ENCODE measurements at regions not wholly inside any gene's neighbourhood (a gene's known extent, or its start where the extent isn't known, plus 50 kb on each side); places are given as distances from the start of the nearest gene placed in this dataset.

DNA sequence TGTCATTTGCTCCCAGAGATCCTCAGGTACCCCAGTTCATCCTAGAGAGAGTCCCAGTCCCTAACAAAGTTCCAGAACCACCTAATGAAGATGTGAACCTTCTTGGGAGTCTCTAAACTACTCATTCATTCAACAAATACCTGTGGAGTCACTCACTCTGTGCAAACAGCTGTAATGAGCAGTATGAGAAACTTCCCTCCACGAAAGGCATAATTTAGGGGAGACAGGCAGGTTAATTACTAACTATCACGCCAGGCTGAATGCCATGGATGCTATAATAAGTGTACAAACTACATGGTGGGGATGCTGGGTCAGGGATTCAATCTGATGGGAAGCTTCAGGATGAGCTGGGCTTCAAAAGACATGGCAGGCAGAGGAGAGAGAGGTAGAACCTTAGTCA lies 70.1 kb upstream of the AFDN start:
- DNase-seq (ENCODE audit: low read depth), result no peak

DNA sequence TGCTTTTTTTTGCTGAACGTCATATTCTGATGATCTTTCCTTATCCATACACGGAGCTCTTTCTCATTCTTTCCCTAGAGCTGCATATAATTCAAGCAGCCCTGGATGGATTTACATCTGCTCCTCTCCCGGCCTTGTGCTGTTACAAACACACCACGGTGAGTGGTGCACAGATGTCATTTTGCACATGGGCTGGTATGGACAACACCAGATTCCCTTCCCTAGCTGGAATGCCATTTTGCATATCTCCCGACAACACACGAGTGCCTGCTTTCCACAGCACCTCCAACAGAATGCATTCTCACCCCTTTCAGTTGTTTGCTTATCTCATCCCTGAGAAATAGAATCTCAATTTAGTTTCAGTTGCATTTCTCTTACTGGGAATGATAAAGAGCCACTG lies 69.5 kb upstream of the AFDN start:
- no peak for DNase-seq (ENCODE audit: low read depth)

DNA sequence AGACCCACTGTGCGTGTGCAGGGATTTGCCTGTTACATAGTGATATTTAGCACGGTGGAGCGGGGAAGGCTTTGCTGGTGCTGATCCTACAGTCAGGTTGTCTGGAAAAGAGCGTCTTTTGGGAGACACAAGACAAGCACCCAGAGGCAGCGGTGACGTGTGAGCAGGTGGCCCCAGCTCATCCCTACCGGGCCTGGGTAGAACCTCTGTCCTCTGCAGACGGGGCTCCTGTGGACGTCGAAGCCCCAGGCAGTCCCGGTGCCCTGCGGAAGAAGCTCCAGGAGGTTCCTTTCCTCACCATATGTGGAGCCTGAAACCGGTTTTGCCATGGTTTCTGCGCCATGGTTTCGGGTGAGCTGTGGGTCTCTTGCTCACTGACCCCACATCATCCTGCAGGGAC lies 68.9 kb upstream of the AFDN start:
- DNase-seq (ENCODE audit: low read depth), result no peak

DNA sequence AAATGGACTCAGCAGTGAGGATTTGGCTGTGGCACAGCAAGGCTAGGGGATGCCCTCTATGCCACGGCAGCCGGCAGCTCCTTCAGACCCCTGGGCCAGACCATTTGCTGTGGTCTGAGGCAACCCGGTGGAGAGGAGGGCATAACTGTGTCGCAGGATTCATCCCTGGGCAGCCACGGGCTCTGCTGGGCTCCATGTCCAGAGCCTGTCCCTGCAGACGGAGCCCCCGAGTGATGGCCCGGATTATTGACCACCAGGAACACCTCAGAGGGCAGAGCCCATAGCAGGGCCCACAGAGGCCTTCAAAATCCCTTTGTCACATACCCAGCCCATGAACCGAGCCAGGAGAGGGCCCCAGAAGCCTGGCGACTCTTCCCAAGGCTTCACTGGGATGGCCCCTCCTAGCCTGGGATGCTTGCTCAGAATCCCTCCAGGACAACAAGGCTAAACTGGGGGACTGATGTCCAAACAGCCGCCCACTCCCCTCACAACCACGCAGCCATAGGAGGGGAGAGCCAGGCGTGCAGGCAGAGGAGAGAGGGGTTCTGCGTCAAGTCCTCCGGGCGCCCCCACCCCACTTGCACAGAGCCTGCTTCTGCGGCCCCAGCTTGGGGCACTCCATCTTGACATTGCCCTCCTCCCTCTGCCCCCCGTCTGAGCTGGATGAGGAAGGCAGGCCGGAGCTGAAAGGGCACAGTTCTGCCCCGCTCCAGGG lies 68.2 kb upstream of the AFDN start:
- DNase-seq (ENCODE audit: low read depth), result no peak

DNA sequence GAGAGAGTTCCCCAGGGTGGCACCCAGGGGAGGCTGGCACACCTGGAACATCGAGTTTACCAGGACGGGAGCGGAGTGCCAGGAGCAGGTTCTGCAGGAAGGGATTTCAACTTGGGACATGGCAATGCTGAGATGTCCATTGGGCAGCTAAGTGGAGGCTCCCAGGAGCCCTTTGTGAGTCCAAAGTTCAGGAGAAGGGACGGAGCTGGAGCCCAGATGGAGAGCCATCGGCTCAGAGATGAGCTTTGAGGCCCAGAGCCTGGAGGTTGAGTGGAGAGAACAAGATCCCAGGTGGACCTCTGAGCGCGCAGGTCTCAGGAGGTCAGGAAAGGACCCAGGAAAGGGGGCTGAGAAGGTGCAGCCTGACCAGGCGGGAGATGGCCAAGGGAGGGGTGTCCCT lies 67.5 kb upstream of the AFDN start:
- DNase-seq (ENCODE audit: low read depth), result no peak

DNA sequence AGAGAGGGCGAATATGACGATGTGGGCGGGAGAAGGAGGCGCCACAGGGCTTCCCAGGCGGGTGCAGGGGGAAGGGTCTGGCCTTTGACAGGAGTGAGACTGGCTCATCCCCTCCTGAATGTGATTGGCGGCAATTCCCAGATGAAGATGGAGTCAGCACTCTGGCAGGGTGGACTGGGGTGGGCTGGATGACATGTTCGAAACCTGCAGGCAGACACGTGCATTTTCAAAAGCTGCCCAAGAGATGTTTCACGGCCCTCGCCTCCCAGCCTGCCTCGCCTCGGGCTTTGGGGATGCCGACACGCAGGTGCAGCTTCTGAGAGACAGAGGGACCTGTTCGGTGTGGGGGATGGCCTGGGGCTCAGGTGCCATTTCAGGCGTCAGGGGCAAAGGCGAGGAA lies 66.8 kb upstream of the AFDN start:
- no peak for DNase-seq (ENCODE audit: low read depth)

DNA sequence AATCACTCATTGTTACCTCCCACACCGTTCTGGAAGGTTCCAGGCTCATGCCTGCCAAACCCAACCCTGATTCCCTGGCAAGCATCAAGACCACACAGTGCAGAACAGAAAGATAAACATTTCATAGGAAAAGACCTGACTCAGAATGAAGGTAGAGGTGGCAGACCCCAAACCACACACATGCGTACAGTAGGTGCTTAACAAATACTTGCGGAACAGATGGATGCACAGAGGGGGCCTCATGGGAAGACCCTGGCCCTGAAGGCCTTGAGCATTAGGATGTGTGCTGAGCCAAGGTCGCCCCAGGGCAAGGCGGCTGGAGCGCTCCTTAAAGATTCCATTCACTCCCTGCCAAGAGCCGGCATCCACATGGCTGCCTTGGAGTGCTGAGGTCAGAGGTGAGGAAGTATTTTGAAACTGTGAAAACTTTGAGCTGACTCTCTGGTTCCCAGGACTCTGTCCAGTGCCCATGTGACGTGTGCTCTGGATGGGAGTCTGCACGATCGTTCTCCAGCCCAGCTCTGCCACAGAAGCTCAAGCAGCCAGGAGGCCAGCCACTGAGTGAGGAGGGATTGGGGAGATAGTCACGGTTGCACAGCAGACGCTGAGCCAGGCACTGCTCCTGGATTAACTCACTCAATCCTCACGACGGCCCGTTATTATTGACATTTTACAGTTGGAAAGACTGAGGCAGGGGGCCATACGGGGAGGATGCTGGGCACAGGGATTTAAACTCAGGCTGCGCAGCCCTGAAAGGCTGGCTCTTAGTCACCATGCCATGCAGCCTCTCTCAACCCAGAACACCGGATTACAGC lies 65.5 kb upstream of the AFDN start:
- no peak for DNase-seq (ENCODE audit: low read depth)

DNA sequence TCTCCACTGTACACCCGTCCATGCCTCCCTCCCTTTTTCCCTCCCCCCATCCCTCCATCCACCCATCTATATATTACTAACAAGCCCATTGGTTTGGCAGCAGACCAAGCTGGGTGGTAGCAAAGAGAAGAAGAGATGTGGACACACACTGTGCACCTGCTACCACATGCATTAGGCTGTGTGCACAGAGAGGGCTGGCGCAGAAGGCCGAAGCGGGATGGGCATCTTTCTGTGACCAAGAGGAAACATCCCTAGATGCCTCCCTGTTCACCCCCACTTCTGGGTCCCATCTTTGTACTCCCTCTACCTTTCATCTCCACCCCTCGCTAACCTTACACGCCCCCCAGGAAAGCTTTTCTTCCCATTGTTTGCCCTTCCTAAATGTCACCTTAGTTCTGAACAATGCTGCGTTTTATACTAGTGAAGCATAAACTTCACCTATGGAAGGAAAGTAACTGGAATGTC lies 64.9 kb upstream of the AFDN start:
- DNase-seq (ENCODE audit: low read depth), result no peak

DNA sequence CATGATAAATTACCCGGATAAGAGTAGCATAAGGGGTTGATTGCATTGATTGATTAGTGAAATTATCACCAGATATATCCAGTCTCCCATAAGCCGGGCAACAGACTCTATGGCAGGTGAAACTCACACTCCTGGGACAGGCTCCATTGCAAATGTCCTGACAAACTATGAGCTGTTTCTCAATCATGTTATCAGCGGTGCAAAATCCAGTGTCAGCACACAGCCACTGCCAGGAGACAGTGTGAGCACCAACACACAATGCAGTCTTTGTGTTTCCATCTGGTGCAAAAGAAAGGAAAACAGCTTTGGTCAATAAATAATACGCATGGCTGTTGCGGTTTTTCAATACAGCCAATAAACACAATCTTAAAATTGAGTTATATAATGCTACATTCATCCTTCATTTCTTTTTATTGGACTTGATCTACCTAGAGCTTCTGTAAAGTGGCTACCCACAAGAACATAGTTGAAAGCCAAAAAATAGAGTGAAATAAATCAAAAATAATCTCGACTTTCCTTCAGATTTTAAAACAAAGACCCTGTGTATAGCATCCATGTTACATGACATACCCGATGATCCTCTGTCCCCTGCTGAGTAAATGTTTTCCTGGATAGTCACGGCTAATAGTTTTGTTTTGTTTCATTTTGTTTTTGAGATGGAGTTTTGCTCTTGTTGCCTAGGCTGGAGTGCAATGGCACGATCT lies 64.3 kb upstream of the AFDN start:
- DNase-seq (ENCODE audit: low read depth), result no peak

DNA sequence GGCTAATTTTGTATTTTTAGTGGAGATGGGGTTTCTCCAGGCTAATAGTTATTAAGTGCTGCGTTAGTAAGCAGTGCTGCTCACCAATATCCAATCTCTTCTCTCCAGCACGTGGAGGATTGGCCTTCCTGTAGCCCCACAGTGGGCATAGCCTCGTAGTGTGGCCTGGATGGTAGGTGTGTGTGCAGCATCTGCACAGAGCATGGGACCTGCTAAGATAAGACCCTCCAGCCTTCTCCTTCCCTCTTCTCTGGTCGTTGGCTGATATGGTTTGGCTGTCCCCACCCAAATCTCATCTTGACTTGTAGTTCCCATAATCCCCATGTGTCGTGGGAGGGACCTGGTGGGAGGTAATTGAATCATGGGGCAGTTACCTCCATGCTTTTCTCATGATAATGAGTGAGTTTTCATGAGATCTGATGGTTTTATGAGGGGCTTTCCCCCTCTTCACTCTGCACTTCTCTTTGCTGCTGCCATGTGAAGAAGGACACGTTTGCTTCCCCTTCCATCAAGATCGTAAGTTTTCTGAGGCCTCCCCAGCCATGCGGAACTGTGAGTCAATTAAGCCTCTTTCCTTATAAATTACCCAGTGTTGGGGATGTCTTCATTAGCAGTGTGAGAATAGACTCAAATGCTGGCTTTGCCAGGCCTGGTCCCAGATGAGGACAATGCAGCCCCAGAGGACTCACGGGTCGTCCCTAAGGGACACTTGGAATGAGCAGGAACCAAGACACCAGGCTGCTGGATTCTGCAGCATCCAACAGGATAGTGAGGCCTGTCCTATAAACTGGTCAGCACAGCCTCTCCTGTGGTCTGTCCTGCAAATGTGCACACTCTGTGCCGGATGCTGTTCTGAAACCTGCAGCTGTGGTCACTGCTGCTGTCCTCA lies 63.4 kb upstream of the AFDN start:
- DNase-seq (ENCODE audit: low read depth), result no peak

DNA sequence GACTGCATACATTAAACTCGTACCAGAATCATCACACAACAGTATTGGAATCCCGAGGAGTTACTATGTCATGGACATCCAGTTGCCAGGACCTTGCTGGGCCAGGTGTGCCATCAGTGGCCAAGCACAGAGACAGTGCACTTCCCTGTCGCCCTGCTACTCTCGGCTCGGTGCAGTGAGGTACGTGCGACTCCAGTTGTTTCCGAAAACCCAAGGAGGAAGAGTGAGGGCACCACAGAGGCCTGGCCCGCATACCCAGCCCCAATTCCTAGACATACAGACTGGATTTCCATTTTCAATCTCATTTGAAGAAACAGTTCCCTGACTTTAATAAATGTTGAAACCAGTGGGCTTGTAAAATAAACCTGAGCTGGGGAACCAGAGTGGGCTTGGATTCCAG lies 62.5 kb upstream of the AFDN start:
- DNase-seq (ENCODE audit: low read depth), result no peak

DNA sequence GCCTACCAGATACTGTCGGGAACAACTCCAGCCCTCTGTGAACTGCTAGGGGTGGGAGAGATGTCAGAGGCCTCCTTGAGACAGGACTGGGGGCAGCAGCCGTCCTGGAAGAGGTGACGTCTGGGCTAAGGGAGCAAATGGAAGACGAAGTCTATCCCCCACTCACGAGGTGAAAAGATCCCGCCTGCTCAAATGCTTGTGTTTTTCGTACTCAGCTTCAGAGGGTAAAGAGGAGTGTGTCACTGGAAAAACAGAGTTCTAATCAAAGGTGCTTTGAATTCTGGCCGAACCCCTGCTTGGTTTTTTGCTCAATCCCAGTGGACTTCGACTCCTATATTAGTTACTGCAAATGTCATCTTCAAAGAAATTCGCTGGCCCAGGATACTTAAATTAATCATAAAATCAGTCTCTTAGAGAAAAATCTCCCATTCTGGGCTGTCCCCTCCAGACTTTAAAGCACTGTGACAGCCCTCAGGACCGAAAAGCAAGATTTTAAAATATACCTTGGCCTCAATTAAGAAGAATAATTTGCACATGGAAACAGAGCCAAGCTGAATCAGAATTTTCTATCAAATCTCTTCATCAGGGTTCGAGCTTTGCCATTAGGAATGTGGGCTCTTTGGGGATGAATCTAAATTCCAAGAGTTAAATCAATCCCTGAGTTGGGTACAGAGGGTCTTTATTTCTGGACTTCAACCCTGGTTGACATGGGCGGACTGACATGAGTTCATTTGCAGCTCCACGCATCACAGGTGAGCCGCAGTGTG lies 61.8 kb upstream of the AFDN start:
- no peak for DNase-seq (ENCODE audit: low read depth)

DNA sequence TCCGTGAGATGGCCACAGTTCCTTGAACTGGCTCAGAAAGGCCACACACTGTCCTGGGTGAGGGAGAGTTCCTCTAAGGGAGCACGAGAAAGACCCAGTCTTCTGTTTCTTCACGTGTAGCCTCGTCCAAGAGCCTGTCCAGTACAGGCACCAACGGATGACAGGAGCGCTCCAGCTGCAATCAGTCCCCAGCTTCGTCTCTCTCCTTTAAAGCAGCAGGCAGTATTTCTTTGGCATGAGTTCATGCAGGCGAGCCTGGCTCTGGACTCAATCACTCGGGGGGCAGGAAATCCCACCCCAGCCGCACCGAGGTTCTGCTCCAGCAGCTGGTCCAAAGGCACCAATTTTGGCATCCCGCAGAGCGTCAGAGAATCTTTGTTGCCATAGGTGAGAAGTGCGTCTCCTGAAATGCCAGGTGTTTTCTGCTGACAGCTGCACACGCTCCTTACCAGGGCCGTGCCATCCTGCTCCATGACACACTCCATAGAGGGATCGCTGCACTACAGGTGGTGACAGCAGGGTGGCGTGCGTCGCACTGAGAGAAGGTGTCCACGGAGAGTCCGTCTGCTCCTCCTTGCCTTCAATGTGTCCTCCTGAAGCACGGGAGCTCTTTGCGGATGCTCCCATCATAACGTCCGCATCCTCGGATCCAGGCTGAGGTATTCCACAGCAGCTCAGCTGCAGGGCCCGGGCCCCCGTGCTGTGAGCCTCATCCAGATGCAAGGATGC lies 59.6 kb upstream of the AFDN start:
- DNase-seq (ENCODE audit: low read depth), result no peak

DNA sequence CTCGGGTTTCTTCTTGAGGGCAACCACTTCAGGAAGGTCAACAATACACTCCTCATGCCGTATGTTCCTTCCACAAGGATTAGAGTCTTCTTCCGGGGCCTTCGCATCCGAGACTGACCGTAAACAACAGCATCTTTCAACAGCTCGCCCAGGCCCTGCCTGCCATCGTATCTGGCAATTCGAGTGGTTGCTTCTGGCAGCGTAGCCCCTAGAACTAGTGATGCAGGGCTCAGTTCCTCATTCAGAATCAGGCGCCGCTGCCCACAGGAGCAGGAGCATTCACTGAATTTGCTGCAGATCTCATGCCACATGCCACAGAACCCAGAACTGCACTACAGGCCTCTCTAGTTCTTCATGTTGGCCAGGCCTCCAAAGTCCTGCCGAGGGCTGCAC lies 59.0 kb upstream of the AFDN start:
- no peak for DNase-seq (ENCODE audit: low read depth)

DNA sequence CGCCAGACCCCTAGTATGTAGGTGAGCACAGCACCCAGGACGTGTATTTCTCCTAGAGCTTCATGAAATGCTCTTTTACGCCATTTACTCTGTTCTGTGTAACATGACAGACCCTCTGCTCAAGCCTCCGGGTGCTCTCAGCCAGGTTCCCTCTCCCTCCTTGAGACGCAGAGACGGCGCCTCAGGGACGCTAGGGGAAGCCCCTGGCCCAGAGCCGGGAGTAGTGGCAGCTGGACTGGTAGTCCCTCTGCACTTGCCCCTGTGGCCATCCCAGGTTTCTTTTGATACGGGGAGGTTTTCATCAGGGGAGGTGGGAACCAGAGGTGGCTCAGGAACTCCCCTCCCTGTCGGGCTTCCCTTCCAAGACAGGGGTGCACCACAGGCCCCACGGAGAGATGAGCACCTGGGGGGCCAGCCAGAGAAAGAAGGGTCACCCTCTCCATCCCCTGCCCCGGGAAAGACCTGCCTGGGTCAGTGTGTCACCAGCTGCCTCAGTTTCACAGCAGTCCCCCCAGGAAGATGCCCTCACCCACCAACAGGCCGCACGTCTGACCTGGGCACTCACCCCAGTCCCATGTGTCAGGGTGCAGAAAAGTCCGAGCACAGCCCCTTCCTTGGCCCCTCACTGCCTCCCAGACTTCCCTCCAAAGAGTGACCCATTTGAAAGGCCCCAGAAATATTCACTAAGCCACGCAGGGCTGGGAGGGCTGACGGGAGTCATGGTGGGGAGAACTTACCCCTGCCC lies 58.1 kb upstream of the AFDN start:
- DNase-seq (ENCODE audit: low read depth), result no peak

DNA sequence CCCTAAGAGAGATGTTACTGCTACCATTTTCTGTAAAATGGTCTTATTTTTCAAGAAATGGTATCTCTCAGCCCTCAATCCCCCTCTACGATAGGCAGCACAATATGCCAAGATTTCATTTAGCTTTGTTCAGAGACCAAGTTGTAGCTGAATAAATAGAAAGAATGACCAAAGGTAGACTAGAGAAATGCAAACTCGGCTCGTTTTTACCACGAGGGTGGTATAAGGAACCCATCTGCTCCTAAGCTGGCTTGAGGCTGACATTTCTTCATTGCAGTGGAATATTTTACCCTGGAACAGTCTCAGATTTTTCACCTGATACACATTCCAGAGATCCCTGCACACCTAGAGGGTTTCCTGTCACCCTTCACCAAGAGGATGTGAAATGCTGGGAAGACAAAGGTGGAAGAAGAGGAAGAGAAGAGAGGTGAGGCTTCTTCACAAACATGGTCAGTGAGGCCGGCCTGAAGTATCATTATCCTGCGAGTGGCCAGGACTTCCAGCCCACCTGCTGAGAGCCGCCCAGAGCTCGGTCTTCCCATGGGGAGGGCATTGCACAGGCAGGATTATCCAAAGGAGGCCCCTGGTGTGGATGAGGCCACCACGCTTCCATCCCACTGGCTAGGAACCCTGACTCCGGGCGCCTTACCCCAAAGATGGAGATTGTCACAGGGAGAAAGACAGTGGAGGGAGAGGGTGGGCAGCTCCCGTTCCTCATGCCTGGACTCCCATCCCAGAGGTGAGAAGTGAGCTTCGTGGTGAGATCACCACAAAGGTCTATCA lies 57.1 kb upstream of the AFDN start:
- DNase-seq (ENCODE audit: low read depth), result no peak

DNA sequence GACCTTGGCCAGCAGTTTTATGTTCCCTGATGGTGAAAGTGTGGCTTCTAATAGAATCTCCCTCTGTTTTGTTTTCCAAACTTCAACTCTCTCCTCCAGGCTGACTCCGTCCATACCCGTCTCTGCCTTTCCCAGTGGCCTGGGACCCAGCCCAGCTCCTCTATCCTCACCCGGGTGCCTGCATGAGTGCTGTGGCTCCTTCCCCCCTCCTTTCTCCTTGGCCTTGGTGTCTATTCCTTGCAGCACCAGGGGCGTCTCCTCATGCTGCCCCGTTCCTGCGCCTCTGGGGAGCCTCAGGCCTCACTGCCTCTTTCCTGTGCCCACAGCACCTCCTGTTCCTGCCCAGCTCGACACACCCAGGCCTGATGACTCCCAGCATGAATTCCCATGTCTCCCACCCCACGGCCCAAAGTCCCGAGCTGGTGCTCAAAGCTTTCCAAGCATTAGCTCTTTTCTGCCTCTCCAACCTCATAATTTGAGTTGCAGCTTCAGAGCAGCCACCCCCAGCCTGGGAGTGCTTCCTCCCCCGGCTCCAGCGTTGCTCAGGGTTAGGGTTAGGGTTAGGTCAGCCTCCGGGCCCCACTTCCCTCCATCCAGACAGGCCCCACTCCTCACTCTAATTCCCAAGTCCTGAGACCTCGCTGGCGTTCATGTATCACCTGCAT lies 56.3 kb upstream of the AFDN start:
- no peak for DNase-seq (ENCODE audit: low read depth)

DNA sequence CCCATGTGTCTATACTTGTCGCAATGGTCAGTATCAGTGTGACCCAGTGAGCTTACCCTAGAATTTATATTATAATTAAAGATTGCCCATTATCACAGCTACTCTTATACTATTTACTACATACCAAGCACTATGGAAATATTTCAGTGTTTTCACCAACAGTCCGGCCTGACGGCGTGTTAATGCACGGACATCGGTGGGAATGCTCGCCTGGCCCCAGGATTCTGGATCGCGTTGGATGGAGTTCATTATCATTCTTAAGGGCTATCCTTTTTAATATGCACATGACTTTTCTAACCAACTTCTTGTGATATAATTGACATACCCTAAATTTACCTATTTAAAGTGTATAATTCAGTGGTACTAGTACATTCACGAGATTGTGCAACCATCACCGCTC lies 51.8 kb upstream of the AFDN start:
- no peak for DNase-seq (ENCODE audit: low read depth)
